DMS53 (cell line): ENCODE measurements at regions not wholly inside any gene's neighbourhood (a gene's known extent, or its start where the extent isn't known, plus 50 kb on each side); places are given as distances from the start of the nearest gene placed in this dataset.
"Not testable (repeated sequence)": the region's sequence is repeated elsewhere in the genome, so short reads cannot be mapped to it uniquely, and the experiment has no call there.

Source experiments
- DNase-seq: peaks from one replicate; lab custom pipeline; 2025; lab: John Stamatoyannopoulos, UW

GRCh38 chr3:69647511-69648110 lies 91.7 kb upstream of the MITF start:
- DNase-seq, result no peak

GRCh38 chr3:69647081-69647480 lies 92.2 kb upstream of the MITF start:
- DNase-seq, result no peak

DNA sequence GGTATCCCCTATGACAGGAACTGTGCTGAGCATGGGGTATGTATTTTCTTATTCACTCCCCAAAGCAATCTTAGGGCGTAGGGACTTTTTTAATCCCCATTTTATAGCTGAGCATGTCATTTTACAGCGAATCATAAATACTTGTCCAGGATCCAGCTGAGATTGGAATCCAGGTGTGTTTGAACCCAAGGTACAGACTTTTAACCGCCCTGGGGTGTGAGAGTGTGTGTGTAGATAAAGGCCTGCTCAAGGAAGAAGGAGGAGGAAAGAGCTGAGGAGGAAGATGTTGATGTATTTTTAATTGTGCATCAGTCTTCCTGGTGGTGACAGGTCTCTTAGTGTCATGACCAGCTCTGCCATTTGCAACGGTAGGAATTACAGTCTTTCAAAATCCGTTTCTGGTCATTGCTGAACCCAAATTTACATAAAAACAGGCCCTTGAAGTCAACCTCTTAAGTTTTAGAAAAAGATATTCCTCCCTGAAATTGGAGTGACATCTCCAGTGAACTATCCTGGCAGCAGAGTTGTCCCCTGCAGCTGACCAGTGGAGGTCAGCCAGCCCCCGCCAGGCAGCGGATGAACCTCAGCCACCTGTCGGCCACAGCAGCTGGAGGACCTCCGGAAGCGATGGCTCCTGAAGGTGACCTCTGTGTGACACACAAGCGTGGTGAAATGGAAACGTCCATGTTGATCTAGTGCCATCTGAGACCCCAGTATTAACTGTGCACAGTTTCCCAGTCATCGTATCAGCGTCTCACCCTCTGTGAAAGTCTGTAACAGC lies 92.8 kb upstream of the MITF start:
- DNase-seq, result no peak

GRCh38 chr3:69642606-69643005 lies 96.7 kb upstream of the MITF start:
- DNase-seq, result no peak

DNA sequence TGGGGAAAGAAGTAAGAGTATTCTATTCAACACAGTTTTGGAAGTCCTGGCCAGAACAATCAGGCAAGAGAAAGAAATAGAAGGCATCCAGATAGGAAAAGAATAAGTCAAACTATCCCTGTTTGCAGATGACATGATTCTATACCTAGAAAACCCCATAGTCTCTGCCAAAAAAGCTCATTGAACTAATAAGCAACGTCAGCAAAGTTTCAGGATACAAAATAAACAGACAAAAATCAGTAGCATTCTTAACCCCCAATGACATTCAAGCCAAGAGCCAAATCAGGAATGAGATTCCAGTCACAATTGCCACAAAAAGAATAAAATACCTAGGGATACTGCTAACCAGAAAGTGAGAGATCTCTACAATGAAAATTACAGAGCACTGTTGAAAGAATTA lies 99.4 kb upstream of the MITF start:
- no peak for DNase-seq

- no peak for DNase-seq
These were observed 110.3 kb upstream of the MITF start for GRCh38 chr3:69628951-69629350.

GRCh38 chr3:69613286-69613685 lies 126.0 kb upstream of the MITF start:
- DNase-seq, result no peak

DNA sequence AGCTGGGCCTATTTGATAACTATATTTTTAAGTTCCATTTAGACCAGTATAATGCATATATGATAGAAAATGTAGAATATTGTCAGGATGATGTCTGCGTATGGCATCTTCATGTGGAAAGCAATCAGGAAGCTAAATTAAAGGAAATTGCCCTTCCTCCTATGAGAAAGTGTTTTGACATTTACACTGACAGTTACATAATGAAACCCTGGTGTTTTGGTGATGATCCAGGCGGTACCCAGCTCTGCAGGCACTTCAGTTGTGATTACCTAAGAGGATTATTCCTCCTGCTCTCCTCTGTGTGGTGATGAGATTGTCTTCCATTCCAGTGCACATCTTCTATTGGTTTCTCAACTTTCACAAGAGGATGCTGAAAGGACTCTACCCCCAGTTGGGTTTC lies 126.5 kb upstream of the MITF start:
- no peak for DNase-seq

GRCh38 chr3:69609566-69609965 lies 129.7 kb upstream of the MITF start:
- not testable (repeated sequence) for DNase-seq

DNA sequence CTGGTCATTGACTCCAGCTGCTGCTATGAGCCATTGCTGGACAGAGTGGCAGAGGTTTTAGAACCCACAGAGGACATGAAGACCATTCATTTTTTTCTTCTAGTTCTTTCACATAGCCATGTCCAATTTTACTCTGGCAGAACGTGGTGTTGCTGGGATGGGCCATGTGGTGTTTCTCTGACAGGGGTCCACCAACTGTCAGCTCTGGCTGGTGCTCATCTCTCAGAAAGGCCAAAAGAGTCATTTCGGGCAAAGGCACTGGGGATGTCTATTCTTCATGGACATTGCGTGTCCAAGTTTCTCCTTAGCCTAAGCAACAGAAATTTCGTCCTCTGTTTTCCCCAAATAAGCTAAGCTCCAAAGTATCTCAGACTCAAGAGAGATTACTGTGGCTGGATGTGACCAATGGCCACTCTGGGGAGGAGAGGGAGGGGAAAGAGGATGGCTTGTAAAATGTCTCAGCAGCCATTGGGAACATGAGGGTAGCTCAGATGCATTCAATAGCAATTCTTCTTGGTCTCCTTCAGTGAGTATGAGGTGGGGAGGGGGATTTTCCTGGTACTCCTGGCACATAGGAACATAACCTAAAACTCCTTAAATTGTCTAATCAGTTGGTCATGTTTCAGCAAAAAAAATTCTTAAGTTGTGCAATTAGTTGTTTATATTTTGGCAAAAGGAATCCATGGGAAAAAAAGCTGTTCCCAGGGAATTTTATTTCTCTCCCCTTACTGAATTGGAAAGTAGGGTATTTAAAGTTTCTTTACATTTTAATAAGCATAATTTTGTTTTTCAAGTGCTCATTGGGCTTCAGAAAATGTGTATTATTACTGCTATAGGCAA lies 131.6 kb upstream of the MITF start:
- DNase-seq, result no peak

GRCh38 chr3:69605867-69606266 lies 133.4 kb upstream of the MITF start:
- no peak for DNase-seq

DNA sequence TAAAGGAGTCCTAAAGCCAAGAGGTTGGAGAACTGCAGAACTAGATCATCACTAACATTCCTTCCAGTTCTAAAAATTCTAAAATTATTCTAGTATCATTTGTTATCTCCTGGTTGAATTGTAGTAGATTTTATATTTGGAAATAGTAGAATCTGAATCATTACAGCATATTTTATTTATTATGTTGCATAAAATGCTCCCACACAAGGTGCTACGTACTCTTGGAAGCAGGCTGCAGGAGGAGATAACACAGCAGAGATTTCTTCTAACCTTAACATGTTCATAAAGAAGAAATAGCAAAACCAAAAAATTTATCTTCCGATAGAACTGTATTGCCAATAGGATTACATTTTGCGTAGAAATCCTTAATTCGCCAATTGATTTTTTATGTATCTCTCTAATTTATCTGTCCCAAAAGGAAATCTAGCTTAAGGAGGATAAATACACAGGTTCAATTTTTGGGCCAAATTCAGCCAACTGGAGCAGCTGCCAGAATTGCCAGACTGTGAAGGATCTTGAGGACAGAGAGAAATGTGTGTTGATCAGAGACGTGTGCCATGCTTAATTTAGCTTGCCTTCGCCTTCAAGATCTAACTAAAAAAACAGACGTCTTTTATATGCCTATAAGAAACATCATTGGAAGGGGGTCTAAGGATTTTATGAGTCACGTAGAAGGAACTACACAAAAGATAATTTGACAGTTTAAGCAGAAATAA lies 134.4 kb upstream of the MITF start:
- no peak for DNase-seq

- no peak for DNase-seq
These were observed 137.2 kb upstream of the MITF start for GRCh38 chr3:69602112-69602511.

DNA sequence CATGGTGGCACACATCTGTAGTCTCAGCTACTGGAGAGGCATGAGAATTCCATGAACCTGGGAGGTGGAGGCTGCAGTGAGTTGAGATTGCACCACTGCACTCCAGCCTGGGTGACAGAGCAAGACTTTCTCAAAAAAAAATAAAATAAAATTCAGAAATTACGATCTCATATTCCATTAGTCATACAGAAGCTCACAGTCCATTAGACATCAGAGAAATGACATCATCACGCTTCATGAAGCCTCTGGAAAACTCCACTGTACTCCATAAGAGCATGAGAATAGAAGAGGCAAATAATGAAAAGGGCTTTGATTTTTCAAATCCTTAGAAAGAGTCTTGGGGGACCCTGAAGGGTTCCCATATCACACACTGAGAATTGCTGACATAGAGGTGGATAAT lies 145.0 kb upstream of the MITF start:
- DNase-seq, result no peak

- DNase-seq, result no peak
These were observed 148.0 kb upstream of the MITF start for GRCh38 chr3:69591164-69591736.

GRCh38 chr3:69590111-69590510 lies 149.2 kb upstream of the MITF start:
- no peak for DNase-seq

DNA sequence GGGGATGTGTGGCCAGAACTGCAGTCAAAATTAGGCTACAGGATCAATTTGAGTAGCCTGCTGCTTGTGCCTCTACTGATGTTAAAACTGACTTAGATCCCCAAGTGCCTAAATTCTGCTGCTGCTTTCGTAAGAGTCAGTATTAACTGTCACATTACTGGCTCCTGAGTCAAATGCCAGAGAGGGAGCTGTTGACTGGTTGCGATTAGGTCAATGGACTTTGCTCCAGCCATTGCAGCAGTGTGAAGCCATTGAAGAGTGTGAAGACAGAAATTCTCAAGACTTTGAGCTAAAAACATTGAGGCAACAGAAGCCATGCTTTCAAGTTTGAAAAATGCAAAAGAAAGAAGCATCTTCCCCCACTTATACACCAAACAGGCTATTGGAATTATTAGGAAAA lies 151.1 kb upstream of the MITF start:
- DNase-seq, result no peak

- DNase-seq, result no peak
These were observed 153.8 kb upstream of the MITF start for GRCh38 chr3:69585472-69585871.

GRCh38 chr3:69582044-69582443 lies 157.2 kb upstream of the MITF start:
- DNase-seq, result no peak

DNA sequence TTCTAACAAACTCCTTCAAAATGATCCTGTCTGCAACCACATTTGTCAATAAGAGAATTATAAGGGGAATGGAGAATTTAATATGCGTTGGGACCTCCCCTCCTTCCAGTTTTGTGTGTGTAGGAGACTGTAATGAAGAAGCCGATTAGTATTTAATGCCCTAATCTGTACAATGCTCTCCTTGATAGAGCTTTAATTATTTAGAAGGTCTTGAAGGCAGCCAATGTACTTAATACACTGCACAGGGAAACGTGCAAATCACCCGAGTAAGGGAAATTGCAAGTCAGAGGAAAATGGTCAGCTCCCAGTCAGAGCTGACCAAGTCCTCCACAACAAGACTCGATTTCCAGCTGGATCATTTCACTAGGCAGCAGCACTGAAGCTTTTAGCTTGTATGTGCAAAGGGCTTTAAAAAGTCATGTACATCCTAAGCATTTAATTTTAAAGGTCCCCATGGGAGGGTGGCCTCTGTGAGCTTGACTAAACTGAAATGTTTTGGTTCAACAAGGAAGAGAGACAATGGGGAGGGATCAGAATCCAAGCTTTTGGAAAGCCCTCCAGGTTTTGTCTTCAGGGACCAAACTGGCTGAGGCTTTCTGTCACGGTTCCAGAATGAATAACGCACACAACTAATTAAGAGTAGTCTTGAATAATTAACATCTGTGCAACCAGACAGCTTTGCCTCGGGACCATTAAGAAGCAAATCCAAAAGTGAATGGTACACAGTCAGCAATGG lies 159.8 kb upstream of the MITF start:
- no peak for DNase-seq

DNA sequence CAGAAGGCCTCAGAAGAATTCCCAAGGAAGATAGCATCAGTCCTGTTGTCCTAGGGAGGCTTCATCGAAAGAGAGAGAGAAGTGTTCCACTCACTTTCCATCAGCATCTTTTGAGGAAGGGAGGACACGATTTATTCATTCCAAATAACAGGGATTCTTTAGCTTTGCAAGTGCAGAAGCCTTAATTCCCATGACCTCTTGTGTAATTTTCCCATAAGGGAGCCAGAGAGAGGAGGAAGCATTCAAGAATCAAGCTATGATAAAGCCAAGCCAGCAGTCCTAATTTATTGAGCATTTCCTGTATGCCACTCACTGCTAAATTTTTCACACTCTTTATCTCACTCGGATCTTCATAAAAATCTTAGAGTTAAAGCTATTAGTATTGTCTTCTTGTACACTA lies 169.7 kb upstream of the MITF start:
- no peak for DNase-seq
